ENCODE measurements at regions not wholly inside any gene's neighbourhood (a gene's known extent, or its start where the extent isn't known, plus 50 kb on each side); places are given as distances from the start of the nearest gene placed in this dataset.
"Not testable (repeated sequence)": the region's sequence is repeated elsewhere in the genome, so short reads cannot be mapped to it uniquely, and the experiment has no call there.

- Histone ChIP-seq H3K4me1 (ENCODE audit: control insufficient read depth, insufficient read depth, low read length) (no peaks in the 10 kb centered on the region), H3K4me3 (ENCODE audit: insufficient read depth, low read depth, low read length) (no peak overlapping the region), H3K27me3 (ENCODE audit: control insufficient read depth, insufficient read depth, low read length, poor library complexity, severe bottlenecking) (no peaks in the 10 kb centered on the region), H3K9me3 (ENCODE audit: control insufficient read depth, low read length) (peaks cover 17% of the 10 kb centered on the region), H3K36me3 (ENCODE audit: control insufficient read depth, insufficient read depth, low read length) (no peaks in the 10 kb centered on the region), H3K27ac (ENCODE audit: insufficient read depth, low read depth, low read length, poor library complexity, severe bottlenecking) (no peak overlapping the region)
- 84 to 88% methylated on average over 17 of the region's 17 CpGs for WGBS, 2 experiments
Measured at GRCh38 chr14:105938055-105938863, 411.9 kb downstream of the TMEM121 start.

GRCh38 chr14:105938959-105939358, 412.6 kb downstream of the TMEM121 start:
- H3K4me1 ChIP-seq (ENCODE audit: control insufficient read depth, insufficient read depth, low read length) = no peaks in the 10 kb centered on the region
- H3K27me3 ChIP-seq (ENCODE audit: control insufficient read depth, insufficient read depth, low read length, poor library complexity, severe bottlenecking) = no peaks in the 10 kb centered on the region
- 5 to 17% methylated on average over 1 of the region's 1 CpG for WGBS, 2 experiments
- H3K27ac ChIP-seq (ENCODE audit: insufficient read depth, low read depth, low read length, poor library complexity, severe bottlenecking) = no peak overlapping the region
- H3K4me3 ChIP-seq (ENCODE audit: insufficient read depth, low read depth, low read length) = no peak overlapping the region
- H3K36me3 ChIP-seq (ENCODE audit: control insufficient read depth, insufficient read depth, low read length) = no peaks in the 10 kb centered on the region
- H3K9me3 ChIP-seq (ENCODE audit: control insufficient read depth, low read length) = peaks cover 19% of the 10 kb centered on the region

DNA sequence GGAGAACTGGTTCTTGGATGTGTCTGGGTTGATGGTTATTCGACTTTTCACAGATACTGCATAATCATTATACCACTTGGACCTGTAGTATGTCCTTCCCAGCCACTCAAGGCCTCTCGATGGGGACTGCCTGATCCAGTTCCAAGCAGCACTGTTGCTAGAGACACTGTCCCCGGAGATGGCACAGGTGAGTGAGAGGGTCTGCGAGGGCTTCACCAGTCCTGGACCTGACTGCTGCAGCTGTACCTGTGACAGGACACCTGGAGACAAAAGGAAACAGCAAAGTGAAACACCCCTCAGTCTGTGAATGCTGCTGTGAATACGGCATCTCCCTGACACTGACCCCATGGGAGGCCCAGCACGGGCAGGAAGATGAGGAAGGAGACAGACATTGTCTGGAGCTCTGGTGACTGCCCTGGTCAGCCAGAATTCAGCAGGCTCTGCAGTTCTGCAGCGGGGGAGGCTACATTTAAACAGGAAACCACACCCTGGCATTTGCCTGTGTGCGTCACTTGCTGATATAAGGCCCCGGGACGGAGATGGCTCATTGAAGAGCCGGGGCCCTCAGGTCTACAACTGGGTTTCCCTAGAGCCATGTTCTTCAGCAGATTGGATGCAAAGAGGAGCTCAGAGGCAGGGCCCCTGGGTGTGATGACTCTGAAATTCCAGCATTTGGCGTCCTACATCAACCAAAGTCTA, 413.6 kb downstream of the TMEM121 start:
- 71 to 75% methylated on average over 12 of the region's 12 CpGs for WGBS, 2 experiments
- Histone ChIP-seq H3K4me3 (ENCODE audit: insufficient read depth, low read depth, low read length) (no peak overlapping the region), H3K36me3 (ENCODE audit: control insufficient read depth, insufficient read depth, low read length) (no peaks in the 10 kb centered on the region), H3K27me3 (ENCODE audit: control insufficient read depth, insufficient read depth, low read length, poor library complexity, severe bottlenecking) (no peaks in the 10 kb centered on the region), H3K9me3 (ENCODE audit: control insufficient read depth, low read length) (peaks cover 19% of the 10 kb centered on the region), H3K27ac (ENCODE audit: insufficient read depth, low read depth, low read length, poor library complexity, severe bottlenecking) (no peak overlapping the region), H3K4me1 (ENCODE audit: control insufficient read depth, insufficient read depth, low read length) (no peaks in the 10 kb centered on the region)

- peaks cover 16% of the 10 kb centered on the region for H3K9me3 ChIP-seq (ENCODE audit: control insufficient read depth, low read length)
- WGBS, 2 experiments = 75 to 80% methylated on average over 9 of the region's 9 CpGs
- H3K36me3 ChIP-seq (ENCODE audit: control insufficient read depth, insufficient read depth, low read length) = no peaks in the 10 kb centered on the region
- H3K27ac ChIP-seq (ENCODE audit: insufficient read depth, low read depth, low read length, poor library complexity, severe bottlenecking) = no peak overlapping the region
- H3K4me3 ChIP-seq (ENCODE audit: insufficient read depth, low read depth, low read length) = no peak overlapping the region
- H3K4me1 ChIP-seq (ENCODE audit: control insufficient read depth, insufficient read depth, low read length) = no peaks in the 10 kb centered on the region
- no peaks in the 10 kb centered on the region for H3K27me3 ChIP-seq (ENCODE audit: control insufficient read depth, insufficient read depth, low read length, poor library complexity, severe bottlenecking)
Measured at GRCh38 chr14:105940534-105941225, 414.3 kb downstream of the TMEM121 start.

GRCh38 chr14:105941226-105942166, 415.1 kb downstream of the TMEM121 start:
- H3K4me3 ChIP-seq (ENCODE audit: insufficient read depth, low read depth, low read length) = no peak overlapping the region

GRCh38 chr14:105942725-105943124, 416.3 kb downstream of the TMEM121 start:
- not testable (repeated sequence) for H3K9me3 ChIP-seq (ENCODE audit: control insufficient read depth, low read length); H3K27me3 ChIP-seq (ENCODE audit: control insufficient read depth, insufficient read depth, low read length, poor library complexity, severe bottlenecking); H3K27ac ChIP-seq (ENCODE audit: insufficient read depth, low read depth, low read length, poor library complexity, severe bottlenecking); H3K36me3 ChIP-seq (ENCODE audit: control insufficient read depth, insufficient read depth, low read length); H3K4me3 ChIP-seq (ENCODE audit: insufficient read depth, low read depth, low read length); H3K4me1 ChIP-seq (ENCODE audit: control insufficient read depth, insufficient read depth, low read length)
- WGBS, 2 experiments = 82 to 87% methylated on average over 22 of the region's 22 CpGs

More at GRCh38 chr14:105941226-105942166, 415.1 kb downstream of the TMEM121 start:
- Histone ChIP-seq H3K27ac (ENCODE audit: insufficient read depth, low read depth, low read length, poor library complexity, severe bottlenecking) (no peak overlapping the region), H3K9me3 (ENCODE audit: control insufficient read depth, low read length) (peaks cover 14% of the 10 kb centered on the region), H3K27me3 (ENCODE audit: control insufficient read depth, insufficient read depth, low read length, poor library complexity, severe bottlenecking) (no peaks in the 10 kb centered on the region), H3K4me1 (ENCODE audit: control insufficient read depth, insufficient read depth, low read length) (no peaks in the 10 kb centered on the region), H3K36me3 (ENCODE audit: control insufficient read depth, insufficient read depth, low read length) (no peaks in the 10 kb centered on the region)
- WGBS, 2 experiments = 74 to 75% methylated on average over 24 of the region's 24 CpGs

GRCh38 chr14:105943973-105944602, 417.7 kb downstream of the TMEM121 start:
- H3K27ac ChIP-seq (ENCODE audit: insufficient read depth, low read depth, low read length, poor library complexity, severe bottlenecking) = no peak overlapping the region
- no peak overlapping the region for H3K4me3 ChIP-seq (ENCODE audit: insufficient read depth, low read depth, low read length)
- no peaks in the 10 kb centered on the region for H3K4me1 ChIP-seq (ENCODE audit: control insufficient read depth, insufficient read depth, low read length)
- 78 to 79% methylated on average over 12 of the region's 12 CpGs for WGBS, 2 experiments
- H3K27me3 ChIP-seq (ENCODE audit: control insufficient read depth, insufficient read depth, low read length, poor library complexity, severe bottlenecking) = no peaks in the 10 kb centered on the region
- peaks cover 11% of the 10 kb centered on the region for H3K9me3 ChIP-seq (ENCODE audit: control insufficient read depth, low read length)
- H3K36me3 ChIP-seq (ENCODE audit: control insufficient read depth, insufficient read depth, low read length) = no peaks in the 10 kb centered on the region

- Histone ChIP-seq H3K9me3 (ENCODE audit: control insufficient read depth, low read length) (peaks cover 11% of the 10 kb centered on the region), H3K36me3 (ENCODE audit: control insufficient read depth, insufficient read depth, low read length) (no peaks in the 10 kb centered on the region), H3K27ac (ENCODE audit: insufficient read depth, low read depth, low read length, poor library complexity, severe bottlenecking) (no peak overlapping the region), H3K27me3 (ENCODE audit: control insufficient read depth, insufficient read depth, low read length, poor library complexity, severe bottlenecking) (no peaks in the 10 kb centered on the region), H3K4me1 (ENCODE audit: control insufficient read depth, insufficient read depth, low read length) (no peaks in the 10 kb centered on the region), H3K4me3 (ENCODE audit: insufficient read depth, low read depth, low read length) (no peak overlapping the region)
- 71 to 74% methylated on average over 30 of the region's 30 CpGs for WGBS, 2 experiments
Measured at GRCh38 chr14:105944632-105945610, 418.5 kb downstream of the TMEM121 start.

All from ectodermal cell (in vitro differentiated cells).